SU-DHL-6 (cell line): ENCODE measurements at regions not wholly inside any gene's neighbourhood (a gene's known extent, or its start where the extent isn't known, plus 50 kb on each side); places are given as distances from the start of the nearest gene placed in this dataset.

Source experiments
- H2AFZ ChIP-seq: fragments of 200-600 bp; sonication (generic); 2 replicates; pipeline ENCODE4 v1.6.1; 2014; ENCODE audit warnings: low read depth, mild to moderate bottlenecking, moderate library complexity, mixed read lengths, antibody characterized with exemption, low read length; ENCODE audit not compliant: severe bottlenecking
- H3F3A ChIP-seq: fragments of 200-600 bp; shearing (Covaris generic); 2 replicates; pipeline ENCODE4 v1.6.0; 2016; ENCODE audit warnings: antibody characterized with exemption, mild to moderate bottlenecking; ENCODE audit not compliant: insufficient read depth
- H3K27ac ChIP-seq: fragments of 200-600 bp; sonication (generic); 2 replicates; pipeline ENCODE4 v1.5.1; 2016; ENCODE audit warnings: low read depth, mild to moderate bottlenecking, low read length, moderate library complexity, mixed read lengths
- H3K27me3 ChIP-seq: fragments of 200-600 bp; sonication (generic), shearing (Covaris generic); 2 replicates; pipeline ENCODE4 v1.6.0; 2014; ENCODE audit warnings: mild to moderate bottlenecking, low read length
- H3K36me3 ChIP-seq: fragments of 200-600 bp; sonication (generic); 2 replicates; pipeline ENCODE4 v1.6.1; 2014; ENCODE audit warnings: mild to moderate bottlenecking, low read length, mixed read lengths
- H3K4me2 ChIP-seq: fragments of 300-600, 200-600 bp; shearing (Covaris generic), sonication (generic); 2 replicates; pipeline ENCODE4 v1.6.0; 2014; ENCODE audit warnings: low read length, low read depth, mild to moderate bottlenecking; ENCODE audit not compliant: poor library complexity, severe bottlenecking
- H3K4me3 ChIP-seq: fragments of 200-600 bp; sonication (generic); 2 replicates; pipeline ENCODE4 v1.5.1; 2014; ENCODE audit warnings: antibody characterized with exemption, low read length, mild to moderate bottlenecking, mixed read lengths; ENCODE audit not compliant: insufficient read depth, poor library complexity, severe bottlenecking
- H3K79me2 ChIP-seq: fragments of 200-600 bp; sonication (generic); 2 replicates; pipeline ENCODE4 v1.6.1; 2014; ENCODE audit warnings: mild to moderate bottlenecking, low read length, moderate library complexity; ENCODE audit not compliant: insufficient read depth
- H3K9ac ChIP-seq: fragments of 200-600 bp; sonication (generic); 2 replicates; pipeline ENCODE4 v1.7.0; 2014; ENCODE audit warnings: mild to moderate bottlenecking, low read length
- H3K9me2 ChIP-seq: fragments of 200-600 bp; sonication (generic); replicated peaks from 2 replicates; pipeline ENCODE4 v1.6.1; 2014; ENCODE audit warnings: low read length; ENCODE audit not compliant: insufficient read depth
- H3K9me3 ChIP-seq: fragments of 200-600 bp; sonication (generic); 2 replicates; pipeline ENCODE4 v1.6.1; 2014; ENCODE audit warnings: low read length, mixed read lengths; ENCODE audit not compliant: insufficient read depth
- H4K20me1 ChIP-seq: fragments of 200-600 bp; sonication (generic); 2 replicates; pipeline ENCODE4 v1.6.1; 2014; ENCODE audit warnings: low read depth, mild to moderate bottlenecking, antibody characterized with exemption, low read length, moderate library complexity, mixed read lengths
- CTCF ChIP-seq: fragments of 200-600 bp; sonication (generic); IDR thresholded peaks from one replicate; pipeline ENCODE4 v1.5.1; 2017; ENCODE audit warnings: antibody characterized with exemption, mild to moderate bottlenecking, low read length, moderate library complexity; ENCODE audit not compliant: insufficient read depth, poor library complexity, severe bottlenecking
- EZH2phosphoT487 ChIP-seq: fragments of 200-600 bp; sonication (generic), shearing (Covaris generic); conservative IDR thresholded peaks from 2 replicates; pipeline ENCODE4 v1.6.1; 2018; ENCODE audit warnings: mild to moderate bottlenecking, antibody characterized with exemption, low read length, moderate library complexity, mixed read lengths

DNA sequence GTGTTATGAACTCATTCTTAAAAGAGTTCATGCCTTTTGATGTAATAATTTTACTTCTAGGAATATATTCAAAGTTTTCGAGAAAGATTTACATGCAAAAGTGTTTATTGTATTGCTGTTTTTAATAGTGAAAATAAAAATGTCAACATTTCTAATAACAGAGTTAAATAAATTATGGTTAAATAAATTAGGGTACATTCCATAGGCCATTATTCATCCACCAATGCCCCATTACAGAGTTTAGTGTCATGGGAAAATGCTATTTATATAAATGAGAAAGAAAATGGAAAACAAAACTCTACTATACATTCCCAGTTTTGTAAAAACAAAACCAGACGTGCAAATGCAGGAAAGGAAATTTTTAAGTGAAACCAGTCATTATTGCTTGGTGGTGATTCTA lies 538.1 kb upstream of the TBL1XR1 start:
- Histone ChIP-seq H2AFZ (no peak overlapping the region), H3K27ac (no peak overlapping the region), H3K9ac (no peak overlapping the region), H4K20me1 (no peaks in the 10 kb centered on the region), H3K9me2 (no peaks in the 10 kb centered on the region), H3K9me3 (no peaks in the 10 kb centered on the region), H3K79me2 (no peaks in the 10 kb centered on the region), H3K27me3 (no peaks in the 10 kb centered on the region), H3K36me3 (no peaks in the 10 kb centered on the region; the same call in 1 of the 2 replicates), H3F3A (no peaks in the 10 kb centered on the region), H3K4me3 (no peak overlapping the region), H3K4me2 (no peak overlapping the region)
- TF ChIP-seq EZH2phosphoT487 (no peak), CTCF (no peak)

- H3K4me3 ChIP-seq: no peak overlapping the region
- H3F3A ChIP-seq: no peaks in the 10 kb centered on the region
- TF ChIP-seq CTCF: no peak
- TF ChIP-seq EZH2phosphoT487: no peak
- no peak overlapping the region for H3K27ac ChIP-seq
- no peaks in the 10 kb centered on the region for H3K9me3 ChIP-seq
- no peaks in the 10 kb centered on the region for H3K79me2 ChIP-seq
- no peak overlapping the region for H2AFZ ChIP-seq
- no peaks in the 10 kb centered on the region; the same call in 1 of the 2 replicates for H3K36me3 ChIP-seq
- H3K27me3 ChIP-seq: no peaks in the 10 kb centered on the region
- no peak overlapping the region for H3K4me2 ChIP-seq
- no peaks in the 10 kb centered on the region for H3K9me2 ChIP-seq
- H3K9ac ChIP-seq: no peak overlapping the region
- no peaks in the 10 kb centered on the region for H4K20me1 ChIP-seq
Measured at GRCh38 chr3:177739461-177739860, 542.2 kb upstream of the TBL1XR1 start.

DNA sequence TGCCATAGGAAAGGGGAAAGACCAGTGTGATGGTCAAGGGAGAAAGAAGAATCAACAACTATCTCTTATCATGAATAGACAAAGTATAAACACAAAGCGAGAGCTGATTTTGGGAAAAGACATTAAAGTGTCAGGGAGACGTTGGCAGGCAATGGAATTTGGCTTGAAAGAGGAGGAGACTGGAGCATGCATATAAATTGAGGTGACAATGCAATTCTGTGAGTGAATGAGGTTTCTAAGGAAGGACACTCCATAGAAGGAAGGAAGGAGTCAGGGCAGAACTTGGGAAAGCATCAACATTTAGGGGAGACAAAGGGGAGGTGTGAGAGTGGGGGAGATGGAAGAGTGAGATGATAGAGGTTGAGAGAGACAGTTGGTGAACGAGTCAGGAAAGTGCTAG lies 543.0 kb upstream of the TBL1XR1 start:
- Histone ChIP-seq H3K4me2 (no peak overlapping the region), H3K36me3 (no peaks in the 10 kb centered on the region; the same call in 1 of the 2 replicates), H2AFZ (no peak overlapping the region), H3K9ac (no peak overlapping the region), H3K4me3 (no peak overlapping the region), H4K20me1 (no peaks in the 10 kb centered on the region), H3K79me2 (no peaks in the 10 kb centered on the region), H3K27me3 (no peaks in the 10 kb centered on the region), H3K27ac (no peak overlapping the region), H3K9me3 (no peaks in the 10 kb centered on the region), H3F3A (no peaks in the 10 kb centered on the region), H3K9me2 (no peaks in the 10 kb centered on the region)
- no peak for TF ChIP-seq CTCF
- no peak for TF ChIP-seq EZH2phosphoT487
